IMR-90 (cell line): ENCODE measurements at regions not wholly inside any gene's neighbourhood (a gene's known extent, or its start where the extent isn't known, plus 50 kb on each side); places are given as distances from the start of the nearest gene placed in this dataset.

Source experiments
- ATAC-seq: fragments of 200-7000 bp; cut with Tn5 transposase; 2 replicates; pipeline ENCODE4 v1.9.1; 2020; ENCODE audit warnings: low read depth, mild to moderate bottlenecking, moderate library complexity
- BruUV-seq: library from RNA; stranded (reverse); fragments of 400-500 nt; replicated peaks from 2 replicates; lab custom pipeline; 2021; lab: Mats Ljungman, UMichigan
- CTCF ChIA-PET: fragments of 300-600 bp; formaldehyde crosslinking; extraction: SDS; loops from one replicate; lab custom pipeline; 2021; ENCODE audit warnings: antibody characterized with exemption; lab: Yijun Ruan, JAX
- POLR2A ChIA-PET: fragments of 300-600 bp; sonication (Branson Sonifier 250); formaldehyde crosslinking; loops from one replicate; lab custom pipeline; 2022; ENCODE audit warnings: antibody characterized with exemption; ENCODE audit not compliant: unreplicated experiment; lab: Charles Lee
- DNase-seq: peaks from one replicate; pipeline ENCODE4 v3.0.0; 2013
- H2AFZ ChIP-seq: replicated peaks from 2 replicates; pipeline ENCODE3; 2013; ENCODE audit warnings: low read length, mild to moderate bottlenecking; ENCODE audit not compliant: poor library complexity
- H2AK5ac ChIP-seq: 2 replicates; pipeline ENCODE4 v1.6.1; 2013; ENCODE audit warnings: low read depth, low read length, inconsistent platforms
- H2AK9ac ChIP-seq: replicated peaks from 2 replicates; pipeline ENCODE3; 2013; ENCODE audit warnings: mild to moderate bottlenecking, low read depth, low read length, moderate library complexity; ENCODE audit not compliant: poor library complexity
- H2BK120ac ChIP-seq: 2 replicates; pipeline ENCODE4 v1.6.1; 2013; ENCODE audit warnings: low read depth, low read length, inconsistent platforms
- H2BK15ac ChIP-seq: 3 replicates; pipeline ENCODE4 v1.6.1; 2013; ENCODE audit warnings: low read depth, low read length, inconsistent platforms
- H2BK20ac ChIP-seq: 2 replicates; pipeline ENCODE4 v1.6.1; 2013; ENCODE audit warnings: low read depth, mild to moderate bottlenecking, inconsistent platforms, low read length, moderate library complexity
- H2BK5ac ChIP-seq: 2 replicates; pipeline ENCODE4 v1.6.1; 2013; ENCODE audit warnings: mild to moderate bottlenecking, low read depth, low read length, inconsistent platforms; ENCODE audit not compliant: poor library complexity, severe bottlenecking
- H3K14ac ChIP-seq: replicated peaks from 2 replicates; pipeline ENCODE4 v1.6.1; 2013; ENCODE audit warnings: low read depth, low read length, inconsistent platforms
- H3K18ac ChIP-seq: 2 replicates; pipeline ENCODE4 v1.6.1; 2013; ENCODE audit warnings: low read depth, low read length, control low read depth
- H3K23ac ChIP-seq: 2 replicates; pipeline ENCODE4 v1.6.1; 2013; ENCODE audit warnings: low read depth, low read length, inconsistent platforms
- H3K27ac ChIP-seq: 2 replicates; pipeline ENCODE4 v1.5.1; 2013; ENCODE audit warnings: mild to moderate bottlenecking, control low read depth, low read length; ENCODE audit not compliant: insufficient read depth
- H3K27me3 ChIP-seq: 2 replicates; pipeline ENCODE4 v1.6.1; 2013; ENCODE audit warnings: low read length; ENCODE audit not compliant: control insufficient read depth, insufficient read depth
- H3K36me3 ChIP-seq: 2 replicates; pipeline ENCODE4 v1.6.1; 2013; ENCODE audit warnings: low read length, mixed read lengths; ENCODE audit not compliant: control insufficient read depth, insufficient read depth
- H3K4ac ChIP-seq: 2 replicates; pipeline ENCODE4 v1.6.1; 2013; ENCODE audit warnings: low read depth, low read length, inconsistent platforms
- H3K4me1 ChIP-seq: 2 replicates; pipeline ENCODE4 v1.6.1; 2013; ENCODE audit warnings: low read length, mixed read lengths; ENCODE audit not compliant: control insufficient read depth, insufficient read depth
- H3K4me2 ChIP-seq: 2 replicates; pipeline ENCODE4 v1.6.1; 2013; ENCODE audit warnings: low read depth, mild to moderate bottlenecking, control low read depth, low read length, moderate library complexity
- H3K4me3 ChIP-seq: 2 replicates; pipeline ENCODE4 v1.5.1; 2013; ENCODE audit warnings: low read depth, mild to moderate bottlenecking, control low read depth, low read length, moderate library complexity; ENCODE audit not compliant: insufficient read depth
- H3K56ac ChIP-seq: 2 replicates; pipeline ENCODE4 v1.6.1; 2013; ENCODE audit warnings: low read length, inconsistent platforms; ENCODE audit not compliant: insufficient read depth; ENCODE audit errors: extremely low read depth
- H3K79me1 ChIP-seq, 2 experiments: 2 replicates each; pipeline ENCODE4 v1.6.1; 2013; ENCODE audit warnings: low read length in 2 of 2, inconsistent platforms in 1 of 2, low read depth in 1 of 2
- H3K9ac ChIP-seq: 2 replicates; pipeline ENCODE4 v1.6.1; 2013; ENCODE audit warnings: low read depth, low read length, control low read depth
- H3K9me1 ChIP-seq: 2 replicates; pipeline ENCODE4 v1.6.1; 2013; ENCODE audit warnings: low read length, inconsistent platforms; ENCODE audit not compliant: insufficient read depth
- H3K9me3 ChIP-seq: 2 replicates; pipeline ENCODE4 v1.6.1; 2013; ENCODE audit warnings: low read length; ENCODE audit not compliant: control insufficient read depth, insufficient read depth
- H4K20me1 ChIP-seq: 2 replicates; pipeline ENCODE4 v1.6.1; 2013; ENCODE audit warnings: low read length, inconsistent platforms; ENCODE audit not compliant: insufficient read depth
- H4K5ac ChIP-seq: 2 replicates; pipeline ENCODE4 v1.6.1; 2013; ENCODE audit warnings: mild to moderate bottlenecking, low read depth, low read length, control low read depth
- H4K8ac ChIP-seq, 2 experiments: 2 replicates each; pipeline ENCODE4 v1.6.1; 2013; ENCODE audit warnings: low read depth in 2 of 2, low read length in 2 of 2, control low read depth in 1 of 2, inconsistent platforms in 1 of 2
- H4K91ac ChIP-seq: 2 replicates; pipeline ENCODE4 v1.6.1; 2013; ENCODE audit warnings: low read depth, low read length, inconsistent platforms; ENCODE audit not compliant: insufficient read depth
- ELK1 ChIP-seq: fragments of 150-350 bp; IDR thresholded peaks from 2 replicates; pipeline ENCODE4 v1.6.1; 2016; ENCODE audit warnings: low read depth, mild to moderate bottlenecking, low read length, moderate library complexity, borderline replicate concordance
- FOS ChIP-seq: fragments of 150-350 bp; IDR thresholded peaks from 2 replicates; pipeline ENCODE4 v1.6.1; 2016; ENCODE audit warnings: low read depth, low read length
- MXI1 ChIP-seq: IDR thresholded peaks from 2 replicates; pipeline ENCODE4 v1.6.1; 2012; ENCODE audit warnings: low read depth, mild to moderate bottlenecking, low read length, moderate library complexity, borderline replicate concordance
- RAD21 ChIP-seq: IDR thresholded peaks from 2 replicates; pipeline ENCODE4 v1.6.1; 2012; ENCODE audit warnings: low read length, improper control_type of control experiment
- RFX5 ChIP-seq: IDR thresholded peaks from 2 replicates; pipeline ENCODE4 v1.8.0; 2012; ENCODE audit warnings: low read depth, mild to moderate bottlenecking, low read length, moderate library complexity
- WGBS, 2 experiments: methylation state at CpG; one replicate each; pipeline versions ENCODE4 v1.1.5 to v1.1.7; 2013; ENCODE audit warnings: missing lambda C conversion rate in 2 of 2; ENCODE audit not compliant: insufficient read length in 1 of 2; ENCODE audit errors: extremely low coverage in 2 of 2; 5-methylcytosine and 5-hydroxymethylcytosine counted together
- dilution Hi-C: fragments of 300-500 bp; cut with HindIII; formaldehyde crosslinking; loops from one replicate; pipeline ENCODE4 v1.14.3; 2018; ENCODE audit warnings: low sequenced_read_pairs; ENCODE audit not compliant: unreplicated experiment
- in situ Hi-C: fragments of 300-500 bp; cut with MboI; formaldehyde crosslinking; loops from 3 replicates; pipeline ENCODE4 v1.14.3; 2019; ENCODE audit warnings: low sequenced_read_pairs, inconsistent platforms, mixed read lengths
- intact Hi-C: fragments of 100-400 bp; cut with micrococcal nuclease; formaldehyde crosslinking; loops from 2 replicates; pipeline ENCODE4 v1.10.0; 2022

- no TSS peak for BruUV-seq
- Histone ChIP-seq H3K9ac (no peak overlapping the region), H3K27ac (no peak overlapping the region), H3K79me1 (no peaks in the 10 kb centered on the region), H4K91ac (no peak overlapping the region), H2AK5ac (no peak overlapping the region), H3K9me3 (no peaks in the 10 kb centered on the region), H3K4me3 (no peak overlapping the region), H3K27me3 (peaks cover 1% of the 10 kb centered on the region; the same call in 1 of the 2 replicates), H3K14ac (no peak overlapping the region), H3K4me1 (no peaks in the 10 kb centered on the region), H2AFZ (no peak overlapping the region), H3K56ac (no peak overlapping the region), H4K5ac (no peak overlapping the region), H3K9me1 (no peaks in the 10 kb centered on the region), H2AK9ac (no peak overlapping the region), H3K18ac (no peak overlapping the region), H3K4ac (no peak overlapping the region), H2BK5ac (no peak overlapping the region), H3K23ac (no peak overlapping the region), H3K36me3 (no peaks in the 10 kb centered on the region), H2BK15ac (no peak overlapping the region), H4K8ac (no peak overlapping the region), H3K4me2 (no peak overlapping the region), H4K20me1 (no peaks in the 10 kb centered on the region), H2BK120ac (no peak overlapping the region), H2BK20ac (no peak overlapping the region)
- TF ChIP-seq FOS (no peak), RAD21 (no peak), ELK1 (no peak), MXI1 (no peak), RFX5 (no peak)
- ATAC-seq (no peak), DNase-seq (no peak)
- ChIA-PET CTCF (no interaction called here), POLR2A (no interaction called here)
- intact Hi-C loops = no loop called here
- 40% methylated on average over 1 of the region's 3 CpGs; no CpG with 5 or more reads in 1 of the 2 experiments for WGBS, 2 experiments
- dilution Hi-C loops = no loop called here
- in situ Hi-C loops = no loop called here
Measured at GRCh38 chr13:31462766-31463165, 263.0 kb downstream of the B3GLCT start.
